COR-L47 (cell line): ENCODE measurements at regions not wholly inside any gene's neighbourhood (a gene's known extent, or its start where the extent isn't known, plus 50 kb on each side); places are given as distances from the start of the nearest gene placed in this dataset.
"Not testable (repeated sequence)": the region's sequence is repeated elsewhere in the genome, so short reads cannot be mapped to it uniquely, and the experiment has no call there.

ENCODE experiments used
- DNase-seq: peaks from one replicate; lab custom pipeline; 2025; lab: John Stamatoyannopoulos, UW

DNA sequence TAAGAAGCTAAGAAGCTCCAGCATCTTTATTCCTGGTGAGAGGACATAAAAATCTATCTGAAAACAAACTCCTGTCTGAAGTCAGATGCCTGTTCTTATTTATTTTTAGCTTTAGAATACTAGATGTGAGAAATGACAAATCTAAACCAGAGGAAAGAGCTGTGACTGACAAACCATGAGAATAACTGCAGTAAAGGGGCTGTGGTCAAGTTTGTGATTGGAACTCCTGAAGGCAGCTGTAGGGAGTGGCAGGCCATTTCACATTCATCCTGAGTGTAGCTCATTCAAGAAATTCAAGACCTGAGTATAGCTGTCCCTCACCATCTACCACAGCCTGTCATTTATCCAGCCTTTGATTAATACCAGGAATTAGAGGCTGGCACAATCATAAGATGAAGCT, 718.8 kb downstream of the BRINP1 start:
- DNase-seq: no peak

DNA sequence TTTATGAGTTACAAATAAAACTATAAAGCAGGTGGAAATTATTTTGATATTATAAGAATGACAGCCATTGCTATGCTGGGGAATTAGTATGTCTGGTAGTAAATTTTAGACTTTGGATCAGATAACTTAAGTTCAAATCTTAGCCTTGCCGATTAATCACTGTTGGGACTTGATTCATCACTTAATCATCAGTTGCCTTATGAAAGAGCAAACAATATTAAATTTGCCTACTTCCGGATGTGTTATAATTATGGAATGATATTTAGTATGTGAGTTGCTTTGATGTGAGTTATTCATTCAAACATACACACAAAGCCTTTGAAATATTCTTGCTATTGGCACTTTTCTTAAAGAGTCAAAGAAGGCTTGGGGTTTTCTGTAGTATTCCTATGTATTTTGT, 717.7 kb downstream of the BRINP1 start:
- no peak for DNase-seq

DNA sequence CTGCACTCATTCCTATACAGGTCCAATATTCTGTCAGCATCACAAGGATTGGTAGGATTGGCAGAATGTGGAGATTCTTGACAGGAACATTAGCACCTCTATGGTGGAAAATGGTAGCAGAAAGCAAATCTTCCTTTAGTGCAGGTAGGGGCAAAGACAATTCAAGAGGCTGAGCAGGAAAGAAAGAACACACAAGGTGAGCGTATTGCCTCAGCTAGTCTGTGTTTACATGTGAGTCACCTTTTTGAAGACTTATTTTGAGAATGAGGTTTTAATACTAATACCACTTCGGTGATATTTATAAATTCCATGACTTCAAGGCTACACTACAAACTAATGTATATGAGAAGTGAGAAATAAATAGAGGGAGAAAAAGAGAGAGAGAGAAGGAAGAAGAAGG, 717.0 kb downstream of the BRINP1 start:
- DNase-seq: no peak

DNA sequence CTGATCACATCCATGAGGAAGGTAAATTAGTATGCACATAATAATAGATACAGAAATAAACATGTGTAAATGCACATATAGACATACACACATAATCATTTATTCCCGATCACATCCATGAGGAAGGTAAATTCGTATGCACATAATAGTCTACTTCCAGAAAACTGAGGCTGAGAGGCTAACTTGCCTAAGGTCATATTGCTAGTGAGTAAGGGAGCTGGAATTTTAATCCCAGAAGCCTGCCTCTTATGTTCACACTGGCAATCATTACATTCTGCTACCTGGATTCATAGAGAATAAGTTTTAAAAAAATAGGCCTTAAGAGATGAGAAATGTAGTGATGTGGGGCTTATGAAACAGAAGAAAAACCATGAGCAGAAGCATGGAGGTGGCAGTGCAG, 716.3 kb downstream of the BRINP1 start:
- no peak for DNase-seq

DNA sequence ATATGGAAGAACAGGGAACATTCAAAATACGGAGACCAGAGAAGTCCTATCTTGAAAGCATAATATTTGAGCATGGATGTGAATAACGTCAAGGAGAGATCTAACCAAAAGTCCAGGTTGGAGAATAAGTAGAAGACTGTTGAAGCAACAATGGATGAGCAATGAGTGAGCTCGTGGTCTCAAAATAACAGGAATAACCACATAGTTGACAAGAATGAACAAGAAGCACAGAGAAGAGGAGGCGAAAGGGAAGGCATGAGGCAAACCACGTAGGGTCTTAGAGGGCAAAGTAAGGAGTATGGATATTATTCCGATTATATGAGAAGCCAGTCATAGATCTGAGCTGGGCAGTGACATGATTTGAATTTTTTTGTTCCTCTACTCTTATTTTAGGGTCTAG, 710.2 kb downstream of the BRINP1 start:
- no peak for DNase-seq

DNA sequence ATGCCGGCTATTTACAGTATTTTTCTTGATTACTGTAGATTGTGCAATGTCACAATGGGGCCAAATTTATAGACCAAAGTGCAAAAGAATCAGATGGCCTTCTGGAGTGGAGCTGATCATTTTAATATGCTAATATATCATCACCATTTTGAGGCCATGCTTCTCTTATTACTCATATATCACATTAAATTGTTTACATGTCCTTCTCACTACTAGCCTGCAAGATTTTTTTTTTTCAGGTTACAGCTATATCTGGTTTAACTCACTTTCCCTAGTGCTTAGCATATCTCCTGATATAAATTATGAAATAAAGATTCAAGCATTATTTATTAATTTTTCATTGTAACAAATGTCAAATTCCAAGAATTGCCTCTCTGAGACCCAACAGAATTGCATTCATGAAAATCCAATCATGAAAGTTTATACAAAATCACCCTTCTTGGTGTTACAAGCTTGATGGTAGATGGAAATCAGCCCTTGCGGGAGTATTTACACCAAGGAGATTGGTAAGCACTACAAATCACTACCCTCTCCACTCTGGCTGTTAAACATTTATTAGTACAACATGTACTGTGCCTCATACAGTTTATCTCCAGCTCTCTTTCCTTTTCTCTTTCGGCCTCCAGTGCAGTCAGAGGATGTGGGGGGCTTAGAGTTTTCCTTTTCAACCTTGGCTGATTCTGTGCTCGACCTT, 703.9 kb downstream of the BRINP1 start:
- no peak for DNase-seq

DNA sequence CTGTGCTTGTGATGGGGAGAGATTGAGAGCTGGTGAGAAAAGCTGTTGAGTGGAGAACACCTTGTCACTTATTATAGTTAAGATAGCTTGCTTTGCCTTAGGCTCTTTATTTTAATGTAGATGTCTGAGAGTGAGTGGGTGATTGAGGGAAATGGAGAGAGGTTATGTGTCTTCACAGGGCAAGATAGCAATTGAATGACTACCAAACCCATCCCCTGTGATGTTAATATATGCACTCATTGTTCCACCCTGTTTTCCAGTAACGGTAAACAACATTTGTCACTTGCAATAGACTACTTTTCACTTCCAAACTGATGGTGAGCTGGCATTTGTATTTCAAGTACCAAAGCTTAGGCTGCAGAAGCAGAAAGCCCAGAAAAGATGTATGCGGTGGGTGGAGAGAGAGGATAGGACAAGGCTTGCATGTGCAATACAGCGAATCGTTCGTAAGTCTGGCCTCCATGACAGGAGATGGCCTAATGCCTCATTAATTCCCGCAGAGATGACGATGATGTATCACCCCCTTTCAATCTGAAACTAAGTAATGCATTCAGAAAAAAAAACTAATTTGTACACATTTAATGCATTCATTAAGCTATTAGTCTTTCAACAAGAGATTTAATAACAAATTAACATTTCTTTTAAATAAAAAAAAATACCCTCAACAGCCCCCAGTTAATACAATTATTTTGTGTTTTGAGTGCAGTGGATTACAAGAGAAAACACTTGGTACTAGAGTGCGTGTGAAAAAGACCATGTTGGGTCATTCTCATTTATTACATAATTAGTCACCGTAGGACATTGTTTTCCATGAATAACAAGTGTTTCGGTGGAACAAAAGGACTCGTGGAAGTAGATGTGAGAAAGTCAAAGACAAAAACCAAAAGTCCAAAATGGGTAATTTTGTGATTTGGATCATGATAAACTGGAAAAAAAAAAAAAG, 699.0 kb downstream of the BRINP1 start:
- DNase-seq: peak; percentile 23

DNA sequence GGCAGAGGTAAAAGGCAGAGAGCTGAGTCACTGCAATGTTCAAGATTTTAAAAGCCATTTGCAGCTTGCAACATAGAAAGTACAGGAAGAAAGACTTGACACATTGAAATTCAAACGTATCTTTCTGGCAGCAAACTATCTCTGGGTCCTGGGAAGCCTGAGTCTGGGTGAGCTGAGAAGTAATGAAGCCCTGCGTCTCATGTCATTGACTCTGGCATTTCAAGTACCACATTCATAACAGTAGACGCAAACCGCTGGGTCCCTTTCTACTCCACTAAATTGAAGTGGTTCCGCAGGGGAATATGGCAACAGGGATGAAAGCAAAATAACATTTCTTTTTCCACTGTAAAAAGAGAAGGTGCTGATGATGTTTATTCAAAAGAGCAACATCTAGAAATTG, 694.3 kb downstream of the BRINP1 start:
- no peak for DNase-seq

DNA sequence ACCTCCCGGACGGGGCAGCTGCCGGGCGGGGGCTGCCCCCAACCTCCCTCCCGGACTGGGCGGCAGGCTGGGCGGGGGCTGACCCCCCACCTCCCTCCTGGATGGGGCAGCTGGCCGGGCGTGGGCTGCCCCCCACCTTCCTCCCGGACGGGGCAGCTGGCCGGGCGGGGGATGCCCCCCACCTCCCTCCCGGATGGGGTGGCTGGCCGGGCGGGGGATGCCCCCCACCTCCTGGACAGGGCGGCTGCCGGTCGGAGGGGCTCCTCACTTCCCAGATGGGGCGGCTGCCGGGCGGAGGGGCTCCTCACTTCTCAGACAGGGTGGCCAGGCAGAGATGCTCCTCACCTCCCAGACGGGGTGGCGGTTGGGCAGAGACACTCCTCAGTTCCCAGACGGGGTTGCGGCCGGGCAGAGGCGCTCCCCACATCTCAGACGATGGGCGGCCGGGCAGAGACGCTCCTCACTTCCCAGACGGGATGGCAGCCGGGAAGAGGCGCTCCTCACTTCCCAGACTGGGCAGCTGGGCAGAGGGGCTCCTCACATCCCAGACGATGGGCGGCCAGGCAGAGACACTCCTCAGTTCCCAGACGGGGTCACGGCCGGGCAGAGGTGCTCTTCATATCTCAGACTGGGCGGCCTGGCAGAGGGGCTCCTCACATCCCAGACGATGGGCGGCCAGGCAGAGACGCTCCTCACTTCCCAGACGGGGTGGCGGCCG, 691.1 kb downstream of the BRINP1 start:
- DNase-seq: not testable (repeated sequence)

DNA sequence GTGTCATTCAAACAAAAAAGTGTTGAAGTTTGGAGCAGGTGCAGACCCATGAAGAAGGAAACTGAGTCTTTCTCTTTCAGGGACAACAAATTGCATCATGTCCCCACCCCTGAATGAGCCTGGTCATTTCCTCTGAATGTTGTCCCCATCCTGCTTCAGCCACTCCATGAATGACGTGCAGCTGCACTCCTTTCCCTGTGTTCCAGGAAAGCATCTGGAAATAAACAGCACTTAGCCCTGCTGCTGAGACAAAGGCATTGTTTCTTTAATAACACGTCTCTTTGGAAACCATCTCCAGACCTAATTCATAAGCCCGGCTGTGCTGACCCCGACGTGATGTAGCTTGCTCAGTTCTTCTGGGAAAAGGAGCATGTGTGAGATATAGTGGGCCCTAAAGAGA, 682.3 kb downstream of the BRINP1 start:
- DNase-seq: peak; percentile 93

DNA sequence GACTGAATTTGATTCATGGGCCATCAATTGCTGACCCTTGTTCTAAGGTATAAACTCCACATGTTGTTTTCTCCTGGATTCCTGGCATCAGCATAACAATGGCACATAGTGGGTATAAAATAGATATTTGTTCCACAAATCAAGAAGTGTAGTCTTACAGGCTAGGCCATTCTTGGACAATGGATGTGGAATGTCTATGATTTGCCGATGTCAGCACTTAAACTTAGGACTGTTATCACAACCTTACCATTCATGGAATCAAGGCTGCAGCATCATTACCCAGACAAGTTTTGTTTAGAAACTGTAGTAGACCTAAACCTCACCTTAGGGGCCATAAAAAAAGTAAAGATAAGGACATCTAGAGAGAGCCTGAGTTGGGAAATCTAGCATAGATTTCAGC, 680.0 kb downstream of the BRINP1 start:
- DNase-seq: no peak

DNA sequence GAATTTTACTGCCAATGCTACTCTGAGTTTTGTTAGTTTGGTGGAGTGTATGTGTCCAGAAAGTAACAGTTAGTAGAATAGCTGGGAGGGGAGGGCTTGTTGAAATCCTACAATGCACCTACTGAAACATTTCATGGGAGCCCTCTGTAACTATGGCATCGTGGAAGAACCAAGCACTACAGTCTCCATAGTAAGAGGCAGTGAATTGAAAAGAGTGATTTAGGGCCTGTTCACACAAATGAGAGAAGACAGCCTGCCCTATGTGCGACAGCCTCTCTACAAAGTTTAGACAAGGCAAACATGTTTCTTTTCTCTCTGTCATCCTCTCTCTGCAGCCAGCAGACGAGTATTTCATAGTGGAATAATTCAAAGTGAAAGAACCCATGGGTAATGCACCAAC, 676.6 kb downstream of the BRINP1 start:
- DNase-seq: no peak

DNA sequence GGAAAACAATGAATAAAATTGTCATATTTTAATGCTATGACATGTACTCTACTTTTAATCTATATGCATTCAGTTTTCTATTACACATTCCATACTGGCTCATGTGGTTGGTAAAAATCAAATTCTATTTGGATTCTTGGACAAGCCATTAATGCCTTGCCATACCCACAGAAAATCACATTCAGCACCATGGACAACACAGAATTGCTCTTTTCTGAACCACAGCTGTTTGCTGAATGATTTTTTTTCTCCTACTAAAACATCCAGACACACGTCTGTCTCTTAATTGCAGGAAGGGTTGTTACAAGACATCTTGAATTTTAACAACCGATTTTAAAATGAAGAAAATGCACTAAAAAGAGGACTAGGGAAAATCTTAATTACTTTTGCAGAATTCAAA, 675.6 kb downstream of the BRINP1 start:
- DNase-seq: no peak

DNA sequence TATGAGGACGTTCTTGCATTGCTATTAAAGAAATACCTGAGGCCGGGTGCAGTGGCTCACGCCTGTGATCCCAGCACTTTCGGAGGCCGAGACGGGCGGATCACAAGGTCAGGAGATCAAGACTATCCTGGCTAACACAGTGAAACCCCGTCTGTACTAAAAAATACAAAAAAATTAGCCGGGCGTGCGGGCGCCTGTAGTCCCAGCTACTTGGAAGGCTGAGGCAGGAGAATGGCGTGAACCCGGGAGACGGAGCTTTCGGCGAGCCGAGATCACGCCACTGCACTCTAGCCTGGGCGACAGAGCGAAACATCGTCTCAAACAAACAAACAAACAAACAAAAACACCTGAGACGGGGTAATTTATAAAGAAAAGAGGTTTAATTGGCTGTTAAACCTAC, 674.0 kb downstream of the BRINP1 start:
- not testable (repeated sequence) for DNase-seq

DNA sequence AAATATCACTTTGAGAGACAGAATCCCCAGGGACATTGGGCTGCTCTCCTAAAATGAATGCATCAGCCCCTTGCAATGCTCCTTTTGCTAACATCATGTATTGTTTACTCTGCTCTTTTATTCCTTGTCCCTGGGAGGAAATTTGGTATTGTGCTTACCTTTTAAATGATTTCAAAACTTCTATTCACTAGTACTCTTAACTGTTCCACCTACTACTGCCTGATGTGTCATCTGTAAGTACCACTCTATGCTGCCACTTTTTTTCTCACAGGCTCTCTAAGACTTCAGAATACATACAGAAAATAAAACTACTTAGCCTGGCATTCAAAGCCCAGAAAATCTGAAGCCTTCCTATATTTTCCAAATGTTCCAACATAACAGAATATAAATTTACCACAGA, 667.2 kb downstream of the BRINP1 start:
- DNase-seq: no peak

DNA sequence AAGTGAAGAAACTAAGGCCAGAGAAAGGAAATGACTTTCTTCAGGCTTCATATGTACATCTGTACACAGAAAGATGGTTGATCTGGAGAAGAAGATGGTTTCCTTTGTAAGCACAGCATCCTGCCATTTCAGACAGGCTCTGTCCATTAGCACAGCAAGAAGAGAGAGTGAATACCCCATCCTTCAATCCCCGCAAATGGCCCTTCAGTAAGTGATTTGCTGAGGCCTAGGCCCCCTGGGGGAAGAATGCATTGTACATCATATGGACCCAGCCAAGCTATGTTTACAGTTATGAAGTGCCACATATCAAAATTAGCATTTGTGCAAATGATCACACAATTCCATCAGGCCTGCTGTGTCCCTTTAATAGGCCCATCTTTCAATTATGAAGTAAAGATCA, 657.4 kb downstream of the BRINP1 start:
- no peak for DNase-seq

DNA sequence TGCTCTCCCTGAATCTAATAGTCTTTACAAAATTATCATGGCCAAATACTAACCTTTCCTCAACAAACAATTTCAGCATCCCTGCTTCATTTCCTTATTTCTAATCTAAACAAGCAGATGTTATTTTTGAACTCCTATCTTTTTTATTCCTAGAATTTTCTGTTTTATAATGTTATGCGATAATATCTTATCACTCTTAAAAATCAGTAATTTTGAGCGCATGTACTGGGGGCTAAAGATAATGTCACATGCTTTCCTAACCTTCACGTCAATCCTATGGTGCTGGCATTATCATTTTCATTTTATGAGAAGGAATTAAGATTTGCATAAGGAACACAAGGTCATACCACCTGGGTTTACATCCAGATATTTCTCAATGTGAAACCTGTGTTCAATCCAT, 648.0 kb downstream of the BRINP1 start:
- DNase-seq: no peak

DNA sequence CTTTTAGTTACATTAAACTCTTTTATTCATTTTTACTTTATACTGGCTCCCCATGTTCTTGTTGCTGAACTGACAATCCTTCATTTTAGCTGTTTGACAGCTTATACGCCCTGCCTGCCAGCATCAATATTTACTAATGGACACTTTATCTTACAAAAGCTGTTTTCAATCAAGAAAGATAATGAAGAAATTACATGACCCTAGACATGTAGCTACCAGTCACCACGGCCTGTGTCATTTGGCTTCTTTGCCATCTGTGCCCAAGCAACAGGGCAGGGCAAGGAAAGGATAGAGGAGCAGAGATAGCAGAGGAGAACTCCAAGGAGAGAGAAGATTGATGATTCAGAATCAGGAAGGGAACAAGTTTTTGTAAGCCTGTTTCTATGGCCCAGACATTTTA, 647.3 kb downstream of the BRINP1 start:
- no peak for DNase-seq

DNA sequence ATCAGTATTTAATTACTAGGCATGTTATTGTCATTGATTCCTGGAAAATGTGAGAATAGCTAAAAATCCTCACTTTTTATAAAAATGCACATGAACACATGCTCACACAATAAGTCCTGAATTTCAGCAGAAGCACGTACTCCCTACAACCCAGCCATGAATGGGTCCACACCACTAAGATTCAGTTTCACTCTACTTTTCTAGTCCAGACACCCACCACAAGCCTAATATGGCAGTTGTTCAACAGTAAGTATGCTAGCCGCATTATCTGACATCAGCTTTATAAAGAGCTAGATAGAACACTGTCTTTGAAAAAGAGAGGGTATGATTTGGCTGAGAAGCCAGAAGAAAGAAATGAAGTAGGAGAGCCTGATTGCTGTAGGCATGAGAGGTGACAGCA, 639.3 kb downstream of the BRINP1 start:
- DNase-seq: no peak

DNA sequence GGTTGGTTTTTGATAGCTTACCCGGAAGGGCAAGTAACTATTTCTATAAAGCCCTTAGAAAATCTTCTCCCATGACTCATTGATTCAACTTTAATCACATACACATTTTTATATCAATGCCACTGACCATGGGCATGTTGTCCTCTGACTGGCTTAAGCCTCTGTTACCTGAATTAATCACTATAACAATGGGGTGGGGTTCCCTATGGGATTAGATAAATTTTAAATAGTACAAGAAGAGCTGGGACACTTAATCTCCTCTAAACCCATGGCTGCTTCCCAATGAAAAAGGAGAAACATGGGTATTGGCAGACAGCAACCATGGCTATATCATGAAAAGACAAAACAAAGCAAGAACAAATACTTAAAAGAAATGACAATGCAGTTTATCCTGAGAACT, 636.2 kb downstream of the BRINP1 start:
- no peak for DNase-seq

DNA sequence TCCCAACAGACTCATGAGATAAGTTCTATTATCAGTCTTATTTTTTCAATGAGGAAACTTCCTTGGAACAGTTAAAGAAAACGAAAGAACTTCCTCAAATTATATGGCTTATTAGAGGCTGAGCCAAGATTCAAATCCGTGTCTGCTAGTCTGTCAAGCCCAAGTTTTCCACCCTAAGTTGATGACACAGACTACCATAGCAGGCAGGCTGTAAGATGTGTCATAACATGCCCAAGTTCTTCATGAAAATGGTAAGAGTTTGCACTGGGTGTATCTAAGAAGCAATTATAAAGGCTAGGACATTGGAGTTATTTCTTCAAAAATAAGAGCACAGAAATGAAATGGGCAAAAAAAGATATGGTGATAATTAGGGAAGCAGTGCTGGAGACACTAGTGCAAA, 634.5 kb downstream of the BRINP1 start:
- DNase-seq: no peak

DNA sequence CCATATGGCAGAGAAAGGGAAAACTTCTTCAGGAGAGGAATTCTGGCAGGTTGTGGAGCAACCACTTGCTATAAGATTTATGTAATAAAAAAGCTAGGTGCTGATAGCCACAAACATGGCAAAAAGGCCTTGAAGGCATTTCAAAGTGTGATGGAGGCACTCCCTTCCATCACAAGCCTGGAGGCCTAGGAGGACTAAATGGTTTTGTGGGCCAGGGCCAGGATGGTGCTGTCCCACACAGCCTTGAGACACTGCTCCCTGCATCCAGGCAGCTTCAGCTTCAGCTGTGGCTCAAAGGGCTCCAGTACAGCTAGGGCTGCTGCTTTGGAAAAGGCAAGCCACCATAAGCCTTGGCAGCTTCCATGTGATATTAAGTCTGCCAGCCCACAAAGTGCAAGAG, 632.8 kb downstream of the BRINP1 start:
- no peak for DNase-seq
